Left hindlimb (tissue), 1 donor: ENCODE measurements at regions not wholly inside any gene's neighbourhood (a gene's known extent, or its start where the extent isn't known, plus 50 kb on each side); places are given as distances from the start of the nearest gene placed in this dataset.
"Not testable (repeated sequence)": the region's sequence is repeated elsewhere in the genome, so short reads cannot be mapped to it uniquely, and the experiment has no call there.

Experiments used
- DNase-seq: peaks from one replicate; pipeline ENCODE4 v3.0.0-alpha.2; 2018

DNA sequence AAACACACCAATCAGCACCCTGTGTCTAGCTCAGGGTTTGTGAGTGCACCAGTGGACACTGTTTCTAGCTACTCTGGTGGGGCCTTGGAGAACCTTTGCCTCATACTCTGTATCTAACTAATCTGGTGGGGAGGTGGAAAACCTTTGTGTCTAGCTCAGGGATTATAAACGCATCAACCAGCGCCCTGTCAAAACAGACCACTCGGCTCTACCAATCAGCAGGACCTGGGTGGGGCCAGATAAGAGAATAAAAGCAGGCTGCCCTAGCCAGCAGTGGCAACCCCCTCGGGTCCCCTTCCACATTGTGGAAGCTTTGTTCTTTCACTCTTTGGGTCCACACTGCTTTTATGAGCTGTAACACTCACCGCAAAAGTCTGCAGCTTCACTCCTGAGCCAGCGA, 121.8 kb downstream of the FSCB start:
- DNase-seq = not testable (repeated sequence)

DNA sequence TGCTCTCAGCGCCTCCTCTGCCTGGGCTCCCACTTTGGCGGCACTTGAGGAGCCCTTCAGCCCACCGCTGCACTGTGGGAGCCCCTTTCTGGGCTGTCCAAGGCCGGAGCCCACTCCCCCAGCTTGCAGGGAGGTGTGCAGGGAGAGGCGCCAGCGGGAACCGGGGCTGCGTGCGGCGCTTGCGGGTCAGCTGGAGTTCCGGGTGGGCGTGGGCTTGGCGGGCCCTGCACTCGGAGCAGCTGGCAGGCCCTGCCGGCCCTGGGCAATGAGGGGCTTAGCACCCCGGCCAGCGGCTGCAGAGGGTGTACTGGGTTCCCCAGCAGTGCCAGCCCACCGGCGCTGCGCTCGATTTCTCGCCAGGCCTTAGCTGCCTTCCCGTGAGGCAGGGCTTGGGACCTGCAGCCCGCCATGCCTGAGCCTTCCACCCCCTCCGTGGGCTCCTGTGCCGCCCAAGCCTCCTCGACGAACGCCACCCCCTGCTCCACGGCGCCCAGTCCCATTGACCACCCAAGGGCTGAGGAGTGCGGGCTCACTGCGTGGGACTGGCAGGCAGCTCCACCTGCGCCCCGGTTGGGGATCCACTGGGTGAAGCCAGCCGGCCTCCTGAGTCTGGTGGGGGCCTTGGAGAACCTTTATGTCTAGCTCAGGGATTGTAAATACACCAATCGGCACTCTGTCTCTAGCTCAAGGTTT, 122.3 kb downstream of the FSCB start:
- DNase-seq = not testable (repeated sequence)

DNA sequence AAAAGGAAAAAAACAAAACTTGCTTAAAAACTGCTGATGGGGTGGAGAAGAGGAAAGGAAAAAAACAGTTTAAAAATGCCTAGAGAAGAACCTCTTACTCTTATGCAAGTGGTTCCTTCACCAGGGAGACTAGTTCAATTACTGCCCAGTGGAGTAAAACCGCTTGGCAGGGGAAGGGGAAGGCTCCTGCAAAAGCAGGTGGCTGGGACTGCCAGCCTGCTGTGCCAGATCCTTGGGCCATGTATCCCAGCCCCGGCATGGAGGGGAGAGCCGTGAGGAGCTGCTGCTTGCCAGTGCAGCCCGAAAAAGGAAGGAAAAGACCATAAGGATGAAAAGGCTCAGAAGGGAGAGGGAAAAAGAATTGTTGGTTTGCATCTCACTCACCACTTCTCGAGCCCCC, 123.0 kb downstream of the FSCB start:
- no peak for DNase-seq

DNA sequence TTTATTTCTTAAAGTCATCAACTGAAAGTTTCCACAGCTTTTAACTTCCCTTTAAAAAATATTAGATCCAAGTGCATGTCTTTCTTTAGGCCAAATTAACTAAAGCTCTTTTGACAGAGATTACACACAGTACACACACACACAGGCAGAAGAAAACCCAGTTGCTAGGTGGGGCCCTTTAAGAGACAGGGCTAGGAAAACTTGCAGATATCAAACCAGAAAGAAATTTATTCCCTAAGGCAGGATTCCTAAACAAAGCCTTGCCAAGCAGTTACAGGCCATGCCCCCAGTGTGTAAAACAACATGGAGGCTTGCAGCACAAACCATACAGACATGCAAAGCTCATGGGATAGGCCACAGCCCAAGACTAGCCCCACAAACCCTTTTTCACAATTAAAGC, 123.4 kb downstream of the FSCB start:
- DNase-seq = no peak

DNA sequence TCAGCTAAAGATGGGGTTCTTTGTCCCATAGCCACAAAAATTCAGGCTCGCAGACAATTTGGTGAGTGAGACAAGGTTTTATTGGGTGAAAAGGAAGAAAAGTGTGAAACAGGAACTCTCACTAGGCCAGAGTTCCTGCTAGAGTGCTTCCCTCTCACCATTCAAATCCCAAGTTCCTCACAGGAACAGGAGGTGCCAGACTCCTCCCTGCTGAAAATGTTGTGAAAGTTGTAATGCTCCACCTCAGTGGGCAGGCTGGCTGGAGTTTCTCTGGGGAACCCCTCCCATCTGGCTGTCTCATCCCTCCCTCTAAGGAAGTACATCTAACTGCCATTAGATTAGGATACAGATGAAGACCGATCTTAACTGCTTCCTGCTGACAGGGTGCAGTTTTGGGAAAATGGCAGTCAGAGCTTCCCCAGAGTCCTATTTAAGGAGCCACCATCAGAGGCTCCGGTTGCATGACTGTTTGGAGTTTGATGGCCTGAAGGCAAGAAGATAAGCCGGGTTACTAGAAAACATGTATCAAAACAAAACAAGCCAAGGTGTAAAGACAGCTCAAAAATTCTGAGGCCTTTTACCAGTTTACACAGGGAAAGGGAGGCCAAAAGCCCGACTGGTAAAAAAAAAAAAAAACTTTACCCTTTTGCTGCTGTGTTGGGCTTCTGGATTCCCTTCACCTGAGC, 127.6 kb downstream of the FSCB start:
- no peak for DNase-seq

DNA sequence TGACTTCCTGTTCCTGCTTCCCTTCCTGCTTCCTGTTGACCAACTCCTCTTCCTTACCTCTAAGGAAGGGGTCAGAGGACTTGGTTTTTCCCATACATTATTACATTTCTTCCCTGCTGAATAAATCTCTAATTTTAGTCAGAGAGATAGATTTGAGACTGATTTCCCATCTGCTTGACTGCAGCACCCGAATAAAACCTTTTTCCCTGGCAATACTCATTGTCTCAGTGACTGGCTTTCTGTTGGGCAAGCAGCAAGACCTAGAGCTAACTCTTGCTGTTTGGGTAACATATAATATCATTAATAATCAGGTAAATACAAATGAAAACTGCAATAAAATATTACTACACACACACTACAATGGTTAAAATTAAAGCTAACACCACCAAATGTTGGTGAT, 132.2 kb downstream of the FSCB start:
- no peak for DNase-seq

DNA sequence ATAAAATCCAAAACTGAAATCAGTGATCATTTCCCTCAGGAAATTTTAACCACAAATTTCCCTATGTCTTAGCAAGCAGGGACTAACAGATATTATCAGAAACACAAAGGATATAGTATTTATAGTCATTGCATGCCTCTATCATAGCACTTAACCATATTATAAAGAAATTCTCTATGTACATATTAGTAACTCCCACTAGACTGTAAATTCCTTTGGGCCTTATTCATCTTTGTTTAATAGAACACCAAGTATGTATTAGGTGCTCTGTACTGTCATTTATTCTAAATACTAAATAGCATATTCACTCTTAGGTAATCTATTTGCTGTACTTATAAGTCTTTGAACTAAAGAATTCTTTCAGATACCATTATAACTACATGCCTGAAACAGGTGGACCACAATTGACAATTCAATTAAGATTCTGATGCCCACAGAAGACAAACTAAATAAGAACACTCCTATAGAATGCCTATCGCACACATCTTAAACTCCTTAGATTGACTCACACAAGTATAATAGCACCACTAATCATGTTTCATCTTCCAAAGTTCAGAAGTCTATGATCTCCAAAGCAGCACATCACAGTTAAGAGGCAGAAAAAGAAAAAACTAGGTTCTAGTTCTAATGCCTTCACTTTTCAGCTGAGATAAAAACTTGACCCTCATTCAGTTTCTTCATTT, 134.1 kb downstream of the FSCB start:
- DNase-seq = no peak

DNA sequence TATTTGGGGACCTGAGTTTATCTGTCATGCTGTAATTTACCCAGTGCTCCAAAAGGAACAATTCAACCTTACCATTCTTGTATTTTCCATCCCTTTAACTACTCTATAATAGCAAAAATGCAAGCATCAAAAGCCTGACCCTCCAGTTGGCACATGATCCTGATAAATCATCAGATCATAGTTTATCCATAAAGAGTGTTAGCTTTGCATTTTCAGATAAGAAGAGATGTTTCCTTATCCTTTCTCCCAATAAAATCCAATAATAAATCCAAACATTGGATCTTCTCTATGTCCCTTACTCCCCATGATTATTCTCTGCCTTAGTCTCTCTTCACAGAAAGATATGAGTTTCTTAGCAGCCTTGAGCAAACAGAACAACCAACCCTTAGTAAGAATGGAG, 134.9 kb downstream of the FSCB start:
- no peak for DNase-seq

DNA sequence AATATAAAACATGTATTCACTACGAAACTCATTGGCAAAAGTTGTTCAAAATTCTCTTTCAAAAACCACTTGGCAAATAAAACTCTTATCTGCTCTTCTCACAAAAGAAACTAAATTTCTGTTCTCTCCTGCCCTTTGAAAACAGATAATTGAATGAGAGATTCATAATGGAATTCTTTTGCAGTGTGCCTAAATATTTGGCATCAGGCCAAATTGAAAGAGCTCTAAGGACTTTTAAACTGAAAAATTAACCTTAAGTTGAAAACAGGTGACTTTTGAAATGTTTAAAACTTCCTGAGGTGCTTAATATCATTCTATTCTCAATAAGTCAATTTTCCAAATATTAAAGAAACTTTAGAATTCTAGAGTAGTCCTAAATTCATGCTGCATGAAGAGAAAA, 136.4 kb downstream of the FSCB start:
- no peak for DNase-seq

DNA sequence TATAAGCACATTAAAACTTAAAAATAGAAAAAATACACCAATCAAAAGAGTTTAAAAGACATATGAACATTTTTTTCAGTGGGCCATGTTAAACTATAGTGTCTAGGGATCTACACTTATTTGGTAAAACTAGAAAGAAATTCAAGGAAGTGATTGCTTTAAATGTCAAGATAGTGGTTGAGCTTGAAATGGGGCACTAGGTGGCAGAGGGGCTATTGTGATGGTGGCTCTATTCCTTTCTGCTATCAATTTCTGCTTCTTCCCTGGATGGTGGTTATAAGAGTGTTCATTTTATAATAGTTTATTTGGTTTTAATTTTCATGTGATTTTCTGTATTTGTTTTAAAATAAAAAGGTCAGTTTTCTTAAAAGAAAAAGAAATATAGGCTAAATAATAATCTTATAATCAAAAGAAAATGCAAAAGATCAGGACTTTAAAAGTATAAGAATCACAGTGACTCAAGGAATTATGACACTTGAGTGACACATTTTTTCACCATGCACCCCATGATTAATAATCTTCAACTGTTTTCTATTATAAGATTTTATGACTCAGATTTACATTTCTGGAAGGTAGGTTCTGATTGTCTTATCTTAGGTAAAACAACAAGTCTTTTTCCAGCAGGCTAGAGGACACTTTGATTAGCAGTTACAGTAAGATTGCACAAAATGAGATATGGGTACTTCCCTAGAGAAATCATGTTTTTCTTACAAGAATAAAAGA, 137.5 kb downstream of the FSCB start:
- DNase-seq = no peak

DNA sequence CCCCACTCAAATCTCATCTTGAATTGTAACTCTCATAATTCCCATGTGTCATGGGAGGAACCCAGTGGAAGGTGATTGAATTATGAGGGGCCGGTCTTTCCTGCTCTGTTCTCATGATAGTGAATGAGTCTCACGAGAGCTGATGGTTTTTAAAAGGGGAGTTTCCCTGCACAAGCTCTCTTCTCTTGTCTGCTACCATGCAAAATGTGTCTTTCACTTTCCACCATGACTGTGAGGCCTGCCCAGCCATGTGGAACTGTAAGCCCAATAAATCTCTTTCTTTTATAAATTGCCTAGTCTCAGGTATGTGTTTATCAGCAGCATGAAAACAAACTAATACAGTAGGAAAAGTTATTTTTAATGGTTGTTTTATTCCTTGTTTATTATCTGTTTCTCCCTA, 146.0 kb downstream of the FSCB start:
- no peak for DNase-seq

DNA sequence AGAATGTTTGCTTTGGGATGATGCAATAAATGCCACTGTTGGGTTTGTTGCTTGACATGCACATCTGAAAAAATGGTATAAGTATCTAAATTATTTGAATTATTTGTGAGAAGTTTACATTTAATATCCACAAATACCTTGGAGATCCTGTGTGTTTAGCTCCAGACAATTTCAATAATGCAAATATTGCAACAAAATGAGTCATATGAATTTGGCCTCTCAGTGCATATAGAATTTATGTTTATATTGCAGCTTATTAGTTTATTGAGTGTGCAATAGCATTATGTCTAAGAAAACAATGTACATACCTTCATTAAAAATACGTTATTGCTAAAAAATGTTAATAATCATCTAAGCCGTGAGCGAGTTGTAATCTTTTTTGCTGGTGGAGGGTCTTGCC, 153.3 kb downstream of the FSCB start:
- DNase-seq = no peak

DNA sequence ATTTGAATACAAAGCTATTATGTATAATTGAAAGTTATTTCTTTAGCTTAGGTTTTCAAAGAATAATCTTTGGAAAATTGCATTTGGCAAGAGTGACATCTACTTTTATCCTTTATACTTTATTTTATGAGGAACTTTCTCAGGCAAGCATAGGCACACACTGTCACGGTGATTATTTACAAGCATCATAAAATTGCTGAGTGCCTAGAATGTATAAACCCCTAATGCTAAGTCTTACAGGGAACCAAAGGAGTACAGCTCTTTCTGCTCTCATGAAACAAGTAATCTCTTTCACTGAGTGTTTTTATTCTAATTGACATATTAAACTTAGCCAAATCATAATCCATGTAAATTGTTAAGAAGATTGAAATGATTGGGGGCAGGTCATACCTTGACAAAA, 154.9 kb downstream of the FSCB start:
- DNase-seq = no peak

DNA sequence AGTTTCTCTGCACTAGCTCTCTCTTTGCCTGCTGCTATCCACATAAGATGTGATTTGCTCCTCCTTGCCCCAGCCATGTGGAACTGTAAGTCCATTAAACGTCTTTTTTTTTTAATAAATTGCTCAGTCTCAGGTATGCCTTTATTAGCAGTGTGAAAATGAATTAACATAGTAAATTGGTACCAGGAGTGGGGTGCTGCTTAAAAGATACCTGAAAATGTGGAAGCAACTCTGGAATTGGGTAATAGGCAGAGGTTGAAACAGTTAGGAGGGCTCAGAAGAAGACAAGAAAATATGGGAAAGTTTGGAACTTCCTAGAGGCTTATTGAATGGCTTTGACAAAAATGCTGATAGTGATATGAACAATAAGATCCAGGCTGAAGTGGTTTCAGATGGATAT, 159.8 kb downstream of the FSCB start:
- DNase-seq = no peak

DNA sequence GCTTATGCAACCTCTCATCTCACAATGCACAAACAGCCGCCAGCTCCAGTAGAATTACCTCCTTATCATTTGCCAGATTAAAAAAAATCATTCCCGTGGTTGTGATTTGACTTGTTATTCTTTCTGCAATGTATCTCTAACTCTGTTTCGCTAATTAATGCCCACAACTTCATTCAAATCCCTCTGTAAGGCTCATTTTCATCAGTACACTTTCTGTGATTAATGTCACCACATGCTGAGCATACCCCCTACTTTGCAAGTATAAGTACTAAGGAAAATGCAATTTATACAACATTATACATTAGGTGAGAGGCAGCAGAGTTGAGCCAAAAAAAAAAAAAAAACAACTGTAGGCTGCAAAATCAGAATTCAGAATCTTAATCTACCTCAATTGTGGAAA, 166.0 kb downstream of the FSCB start:
- DNase-seq = no peak

DNA sequence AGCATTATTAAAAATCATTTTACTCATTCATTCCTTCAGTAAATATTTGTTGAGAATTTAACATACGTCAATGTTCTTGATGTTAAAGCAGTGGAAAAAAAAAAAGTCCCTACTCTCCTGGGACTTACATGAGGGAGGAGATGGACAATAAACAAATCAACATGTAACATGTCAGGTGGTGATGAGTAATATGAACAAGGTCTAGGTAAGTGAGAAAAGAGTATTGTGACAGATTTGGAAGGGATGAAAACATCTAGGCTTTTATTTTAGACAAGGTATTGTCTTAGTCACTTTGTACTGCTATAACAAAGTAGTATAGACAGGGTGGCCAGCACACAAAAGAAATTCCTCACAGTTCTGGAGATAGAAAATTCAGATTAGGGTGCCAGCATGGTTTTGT, 167.2 kb downstream of the FSCB start:
- DNase-seq = no peak

DNA sequence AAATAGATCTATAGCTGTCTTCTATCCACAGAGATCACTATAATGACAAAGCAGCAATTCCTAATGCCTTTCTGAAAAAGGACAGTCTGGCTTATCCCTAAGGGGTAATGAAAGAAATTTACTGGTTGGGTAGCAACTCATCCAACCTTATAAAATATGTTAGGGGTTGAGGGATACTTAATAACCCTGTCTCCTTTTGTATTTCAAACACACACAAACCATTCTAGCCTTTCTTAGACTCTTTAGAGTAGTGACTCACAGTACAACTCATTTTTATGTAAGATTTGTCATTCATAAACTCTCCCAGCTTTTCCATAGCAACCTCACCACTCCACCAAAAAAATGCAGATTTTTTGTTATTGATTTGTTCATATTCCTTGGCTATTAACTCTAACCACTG, 167.9 kb downstream of the FSCB start:
- no peak for DNase-seq

DNA sequence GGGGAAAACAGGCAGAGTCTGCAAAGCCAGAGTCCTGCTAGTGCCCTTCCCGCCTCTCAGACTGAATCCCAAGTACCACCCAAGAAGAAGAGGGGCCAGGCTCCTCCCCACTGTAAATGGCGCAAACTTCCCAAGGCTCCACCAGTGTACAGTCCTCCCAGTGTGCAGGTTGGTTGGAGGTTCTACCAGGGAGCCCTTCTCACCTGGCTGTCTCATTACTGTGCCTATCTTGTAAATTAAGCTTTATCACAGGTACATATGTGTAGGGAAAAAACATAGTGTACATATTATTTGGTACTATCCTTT, 189.7 kb downstream of the FSCB start:
- DNase-seq = no peak

DNA sequence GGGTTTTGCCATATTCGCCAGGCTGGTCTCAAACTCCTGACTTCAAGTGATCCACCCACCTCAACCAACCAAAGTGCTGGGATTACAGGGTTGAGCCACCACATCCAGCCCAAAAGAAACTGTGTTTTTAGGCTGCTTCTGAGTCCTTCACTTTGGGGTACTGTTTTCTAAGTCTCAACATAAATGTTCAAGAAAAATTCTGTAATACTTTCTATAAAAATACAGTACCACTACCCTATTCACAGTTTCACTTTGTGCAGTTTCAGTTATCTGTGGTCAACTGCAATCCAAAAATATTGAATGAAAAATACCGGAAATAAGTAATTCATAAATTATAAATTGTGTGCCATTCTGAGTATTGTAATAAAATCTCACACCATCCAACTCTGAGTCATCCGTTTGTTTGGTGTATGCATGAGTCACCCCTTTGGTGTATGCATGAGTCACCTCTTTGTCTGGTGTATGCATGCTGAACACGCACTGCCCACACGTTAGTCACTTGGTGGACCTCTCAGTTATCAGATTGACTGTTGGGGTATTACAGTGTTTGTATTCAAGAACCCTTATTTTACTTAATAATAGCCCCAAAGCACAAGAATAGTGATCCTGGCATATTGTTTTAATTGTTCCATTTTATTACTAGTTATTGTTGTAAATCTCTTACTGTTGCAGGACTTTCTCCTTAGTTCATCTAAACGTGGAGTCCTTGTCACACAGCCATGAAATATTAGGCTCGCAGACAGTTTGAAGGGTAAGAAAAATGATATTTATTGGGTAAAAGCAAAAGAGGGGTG, 190.2 kb downstream of the FSCB start:
- no peak for DNase-seq

DNA sequence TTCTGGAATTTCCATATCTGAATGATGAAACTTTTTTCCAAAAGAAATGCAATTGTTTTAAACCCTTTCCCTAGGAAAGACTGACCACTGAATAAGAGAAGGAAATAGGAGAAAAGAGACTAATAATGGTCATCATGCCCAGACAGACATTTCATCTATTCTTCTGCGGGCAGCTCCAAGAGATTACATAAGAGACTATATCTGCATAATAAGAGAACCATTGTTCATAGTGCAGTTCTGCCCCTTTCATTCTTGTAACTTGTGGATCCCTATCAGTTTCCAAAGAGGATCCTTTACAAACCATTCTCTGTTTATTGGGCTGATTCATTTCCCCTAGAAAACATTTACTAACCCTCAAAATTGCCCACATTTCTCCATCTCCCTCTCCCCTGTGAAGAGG, 197.8 kb downstream of the FSCB start:
- DNase-seq = no peak

DNA sequence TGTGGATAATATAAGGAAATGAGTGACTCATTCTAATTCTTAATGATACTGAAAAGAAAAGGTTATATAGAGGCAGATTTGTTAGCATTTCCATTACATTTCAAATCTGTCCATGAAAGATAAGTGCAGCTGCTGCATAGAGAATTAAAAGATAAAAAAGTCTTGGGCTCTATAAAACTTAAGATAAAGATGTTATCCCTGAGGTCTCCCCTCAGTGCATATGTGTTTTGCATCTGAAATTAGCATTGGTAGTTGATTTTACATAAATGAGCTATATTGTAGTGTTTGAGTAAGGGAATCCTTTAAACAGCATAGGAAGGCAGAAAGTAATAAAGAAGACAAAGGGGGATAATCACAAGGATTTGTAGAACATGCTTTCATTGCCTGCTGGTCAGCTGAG, 206.2 kb downstream of the FSCB start:
- no peak for DNase-seq

DNA sequence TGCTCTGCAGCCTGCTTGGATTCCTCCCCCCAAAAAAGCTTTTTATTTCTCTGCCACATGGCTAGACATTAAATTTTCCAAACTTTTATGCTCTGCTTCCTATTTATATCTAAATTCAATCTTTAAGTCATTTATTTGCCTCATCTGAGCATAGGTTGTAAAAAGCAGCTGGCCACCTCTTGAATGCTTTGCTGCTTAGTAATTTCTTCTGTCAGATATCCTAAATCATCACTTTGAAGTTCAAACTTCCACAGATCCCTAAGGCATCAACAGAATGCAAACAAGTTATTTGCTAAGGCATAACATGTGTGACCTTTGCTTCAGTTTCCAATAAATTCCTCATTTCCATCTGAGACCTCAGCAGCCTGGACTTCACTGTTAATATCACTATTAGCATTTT, 209.6 kb downstream of the FSCB start:
- DNase-seq = no peak

DNA sequence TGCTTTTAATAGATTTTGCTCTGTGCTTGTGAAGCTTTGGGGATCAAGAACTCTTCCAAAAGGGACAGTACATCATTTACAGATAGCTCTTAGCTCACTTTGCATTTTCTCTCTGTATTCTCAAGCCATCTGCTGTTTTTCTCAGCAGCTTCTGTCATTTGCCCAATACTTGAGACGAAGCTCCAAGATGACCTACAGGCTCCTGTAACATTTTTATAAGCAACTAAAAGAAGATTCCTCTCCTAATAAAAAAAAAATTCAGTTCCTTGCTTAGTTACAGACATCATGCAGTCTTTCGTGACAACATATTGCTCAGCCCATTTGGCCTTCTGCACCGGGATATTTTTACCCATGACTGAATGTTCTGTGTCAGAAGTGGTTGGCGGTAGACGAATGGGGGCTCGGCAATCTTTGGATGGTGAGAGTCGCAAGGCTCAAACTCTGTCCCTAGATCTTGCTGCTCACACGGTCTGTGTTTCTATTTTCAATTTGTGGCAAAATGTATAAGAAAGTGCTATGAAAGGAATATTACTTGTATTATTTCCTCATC, 215.6 kb downstream of the FSCB start:
- no peak for DNase-seq
